ENCODE measurements at regions not wholly inside any gene's neighbourhood (a gene's known extent, or its start where the extent isn't known, plus 50 kb on each side); places are given as distances from the start of the nearest gene placed in this dataset.

- no peak for ATAC-seq
Measured at GRCh38 chr20:12095180-12095920, 177.7 kb downstream of the BTBD3 start.

DNA sequence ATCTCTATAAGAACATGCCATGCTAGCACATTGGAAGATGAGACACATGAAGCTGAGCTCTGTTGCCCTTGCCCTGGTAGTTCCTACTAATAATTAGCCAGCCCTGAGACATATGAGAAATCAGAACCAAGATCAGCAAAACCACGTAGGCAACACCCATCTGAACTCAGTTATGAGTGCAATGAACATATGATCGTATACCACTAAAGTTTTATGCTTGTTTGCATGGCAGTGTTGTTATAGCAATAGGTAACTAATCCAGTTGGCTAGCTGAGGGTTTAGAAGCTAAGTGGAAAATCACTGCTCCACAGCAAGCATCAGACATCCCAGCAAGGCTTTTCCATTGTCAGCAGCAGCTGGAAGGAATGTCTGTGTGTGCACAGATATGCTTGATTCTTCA lies 180.7 kb downstream of the BTBD3 start:
- TF ChIP-seq OSR1 (CRISPR knock-in tag; IDR thresholded peaks at IDR 0.05) = no peak
- TF ChIP-seq ZNF70 (CRISPR knock-in tag; IDR thresholded peaks at IDR 0.05) = no peak
- TF ChIP-seq TCF4 (CRISPR knock-in tag; IDR thresholded peaks at IDR 0.05; ENCODE audit: borderline replicate concordance) = no peak
- TF ChIP-seq ZNF8 (CRISPR knock-in tag; IDR thresholded peaks at IDR 0.05) = no peak
- TF ChIP-seq ARNTL (CRISPR knock-in tag; IDR thresholded peaks at IDR 0.05; ENCODE audit: borderline replicate concordance, low read depth) = no peak
- TF ChIP-seq ZFP30 (CRISPR knock-in tag; IDR thresholded peaks at IDR 0.05) = no peak
- TF ChIP-seq CSDC2 (CRISPR knock-in tag; IDR thresholded peaks at IDR 0.05) = no peak
- TF ChIP-seq SNAI2 (CRISPR knock-in tag; IDR thresholded peaks at IDR 0.05) = no peak
- TF ChIP-seq BACH2 (CRISPR knock-in tag; IDR thresholded peaks at IDR 0.05; ENCODE audit: borderline replicate concordance) = no peak
- TF ChIP-seq GLIS3 (CRISPR knock-in tag; IDR thresholded peaks at IDR 0.05) = no peak
- no peak for ATAC-seq

More at GRCh38 chr20:12095180-12095920, 177.7 kb downstream of the BTBD3 start:
- TF ChIP-seq ESRRG (CRISPR knock-in tag; IDR thresholded peaks at IDR 0.05) (no peak), SNAI2 (CRISPR knock-in tag; IDR thresholded peaks at IDR 0.05) (no peak), BACH2 (CRISPR knock-in tag; IDR thresholded peaks at IDR 0.05; ENCODE audit: borderline replicate concordance) (no peak), GLIS3 (CRISPR knock-in tag; IDR thresholded peaks at IDR 0.05) (no peak)
- TF ChIP-seq, protein P1, sequence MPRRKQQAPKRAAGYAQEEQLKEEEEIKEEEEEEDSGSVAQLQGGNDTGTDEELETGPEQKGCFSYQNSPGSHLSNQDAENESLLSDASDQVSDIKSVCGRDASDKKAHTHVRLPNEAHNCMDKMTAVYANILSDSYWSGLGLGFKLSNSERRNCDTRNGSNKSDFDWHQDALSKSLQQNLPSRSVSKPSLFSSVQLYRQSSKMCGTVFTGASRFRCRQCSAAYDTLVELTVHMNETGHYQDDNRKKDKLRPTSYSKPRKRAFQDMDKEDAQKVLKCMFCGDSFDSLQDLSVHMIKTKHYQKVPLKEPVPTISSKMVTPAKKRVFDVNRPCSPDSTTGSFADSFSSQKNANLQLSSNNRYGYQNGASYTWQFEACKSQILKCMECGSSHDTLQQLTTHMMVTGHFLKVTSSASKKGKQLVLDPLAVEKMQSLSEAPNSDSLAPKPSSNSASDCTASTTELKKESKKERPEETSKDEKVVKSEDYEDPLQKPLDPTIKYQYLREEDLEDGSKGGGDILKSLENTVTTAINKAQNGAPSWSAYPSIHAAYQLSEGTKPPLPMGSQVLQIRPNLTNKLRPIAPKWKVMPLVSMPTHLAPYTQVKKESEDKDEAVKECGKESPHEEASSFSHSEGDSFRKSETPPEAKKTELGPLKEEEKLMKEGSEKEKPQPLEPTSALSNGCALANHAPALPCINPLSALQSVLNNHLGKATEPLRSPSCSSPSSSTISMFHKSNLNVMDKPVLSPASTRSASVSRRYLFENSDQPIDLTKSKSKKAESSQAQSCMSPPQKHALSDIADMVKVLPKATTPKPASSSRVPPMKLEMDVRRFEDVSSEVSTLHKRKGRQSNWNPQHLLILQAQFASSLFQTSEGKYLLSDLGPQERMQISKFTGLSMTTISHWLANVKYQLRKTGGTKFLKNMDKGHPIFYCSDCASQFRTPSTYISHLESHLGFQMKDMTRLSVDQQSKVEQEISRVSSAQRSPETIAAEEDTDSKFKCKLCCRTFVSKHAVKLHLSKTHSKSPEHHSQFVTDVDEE (CRISPR knock-in tag; IDR thresholded peaks at IDR 0.05) = no peak

- no peak for ATAC-seq
- TF ChIP-seq, protein P2, sequence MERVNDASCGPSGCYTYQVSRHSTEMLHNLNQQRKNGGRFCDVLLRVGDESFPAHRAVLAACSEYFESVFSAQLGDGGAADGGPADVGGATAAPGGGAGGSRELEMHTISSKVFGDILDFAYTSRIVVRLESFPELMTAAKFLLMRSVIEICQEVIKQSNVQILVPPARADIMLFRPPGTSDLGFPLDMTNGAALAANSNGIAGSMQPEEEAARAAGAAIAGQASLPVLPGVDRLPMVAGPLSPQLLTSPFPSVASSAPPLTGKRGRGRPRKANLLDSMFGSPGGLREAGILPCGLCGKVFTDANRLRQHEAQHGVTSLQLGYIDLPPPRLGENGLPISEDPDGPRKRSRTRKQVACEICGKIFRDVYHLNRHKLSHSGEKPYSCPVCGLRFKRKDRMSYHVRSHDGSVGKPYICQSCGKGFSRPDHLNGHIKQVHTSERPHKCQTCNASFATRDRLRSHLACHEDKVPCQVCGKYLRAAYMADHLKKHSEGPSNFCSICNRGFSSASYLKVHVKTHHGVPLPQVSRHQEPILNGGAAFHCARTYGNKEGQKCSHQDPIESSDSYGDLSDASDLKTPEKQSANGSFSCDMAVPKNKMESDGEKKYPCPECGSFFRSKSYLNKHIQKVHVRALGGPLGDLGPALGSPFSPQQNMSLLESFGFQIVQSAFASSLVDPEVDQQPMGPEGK (CRISPR knock-in tag; IDR thresholded peaks at IDR 0.05; ENCODE audit: borderline replicate concordance) = no peak
- no peak for TF ChIP-seq ZNF565 (CRISPR knock-in tag; conservative IDR thresholded peaks at IDR 0.05; ENCODE audit: low read depth)
- TF ChIP-seq ZC3H10 (CRISPR knock-in tag; IDR thresholded peaks at IDR 0.05) = no peak
- no peak for TF ChIP-seq RARB (CRISPR knock-in tag; IDR thresholded peaks at IDR 0.05)
- TF ChIP-seq, protein P3, sequence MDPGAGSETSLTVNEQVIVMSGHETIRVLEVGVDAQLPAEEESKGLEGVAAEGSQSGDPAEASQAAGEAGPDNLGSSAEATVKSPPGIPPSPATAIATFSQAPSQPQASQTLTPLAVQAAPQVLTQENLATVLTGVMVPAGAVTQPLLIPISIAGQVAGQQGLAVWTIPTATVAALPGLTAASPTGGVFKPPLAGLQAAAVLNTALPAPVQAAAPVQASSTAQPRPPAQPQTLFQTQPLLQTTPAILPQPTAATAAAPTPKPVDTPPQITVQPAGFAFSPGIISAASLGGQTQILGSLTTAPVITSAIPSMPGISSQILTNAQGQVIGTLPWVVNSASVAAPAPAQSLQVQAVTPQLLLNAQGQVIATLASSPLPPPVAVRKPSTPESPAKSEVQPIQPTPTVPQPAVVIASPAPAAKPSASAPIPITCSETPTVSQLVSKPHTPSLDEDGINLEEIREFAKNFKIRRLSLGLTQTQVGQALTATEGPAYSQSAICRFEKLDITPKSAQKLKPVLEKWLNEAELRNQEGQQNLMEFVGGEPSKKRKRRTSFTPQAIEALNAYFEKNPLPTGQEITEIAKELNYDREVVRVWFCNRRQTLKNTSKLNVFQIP (CRISPR knock-in tag; IDR thresholded peaks at IDR 0.05; ENCODE audit: borderline replicate concordance, low read depth) = no peak
- no peak for TF ChIP-seq ZNF8 (CRISPR knock-in tag; IDR thresholded peaks at IDR 0.05)
- TF ChIP-seq TCF4 (CRISPR knock-in tag; IDR thresholded peaks at IDR 0.05; ENCODE audit: borderline replicate concordance) = no peak
- TF ChIP-seq, protein P4, sequence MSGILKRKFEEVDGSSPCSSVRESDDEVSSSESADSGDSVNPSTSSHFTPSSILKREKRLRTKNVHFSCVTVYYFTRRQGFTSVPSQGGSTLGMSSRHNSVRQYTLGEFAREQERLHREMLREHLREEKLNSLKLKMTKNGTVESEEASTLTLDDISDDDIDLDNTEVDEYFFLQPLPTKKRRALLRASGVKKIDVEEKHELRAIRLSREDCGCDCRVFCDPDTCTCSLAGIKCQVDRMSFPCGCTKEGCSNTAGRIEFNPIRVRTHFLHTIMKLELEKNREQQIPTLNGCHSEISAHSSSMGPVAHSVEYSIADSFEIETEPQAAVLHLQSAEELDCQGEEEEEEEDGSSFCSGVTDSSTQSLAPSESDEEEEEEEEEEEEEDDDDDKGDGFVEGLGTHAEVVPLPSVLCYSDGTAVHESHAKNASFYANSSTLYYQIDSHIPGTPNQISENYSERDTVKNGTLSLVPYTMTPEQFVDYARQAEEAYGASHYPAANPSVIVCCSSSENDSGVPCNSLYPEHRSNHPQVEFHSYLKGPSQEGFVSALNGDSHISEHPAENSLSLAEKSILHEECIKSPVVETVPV (CRISPR knock-in tag; IDR thresholded peaks at IDR 0.05) = no peak
- no peak for TF ChIP-seq PPARA (CRISPR knock-in tag; IDR thresholded peaks at IDR 0.05; ENCODE audit: borderline replicate concordance)
- TF ChIP-seq ZNF70 (CRISPR knock-in tag; IDR thresholded peaks at IDR 0.05) = no peak
- no peak for TF ChIP-seq ARNTL (CRISPR knock-in tag; IDR thresholded peaks at IDR 0.05; ENCODE audit: borderline replicate concordance, low read depth)
- no peak for TF ChIP-seq SNAI2 (CRISPR knock-in tag; IDR thresholded peaks at IDR 0.05)
- TF ChIP-seq ZFP30 (CRISPR knock-in tag; IDR thresholded peaks at IDR 0.05) = no peak
- no peak for TF ChIP-seq ISL1 (CRISPR knock-in tag; IDR thresholded peaks at IDR 0.05)
- no peak for TF ChIP-seq CSDC2 (CRISPR knock-in tag; IDR thresholded peaks at IDR 0.05)
- no peak for TF ChIP-seq GLIS3 (CRISPR knock-in tag; IDR thresholded peaks at IDR 0.05)
- TF ChIP-seq, protein P1 (CRISPR knock-in tag; IDR thresholded peaks at IDR 0.05) = no peak
Measured at GRCh38 chr20:12108846-12109245, 191.2 kb downstream of the BTBD3 start.
